Esophagus squamous epithelium (tissue), 4 donors: ENCODE measurements at regions not wholly inside any gene's neighbourhood (a gene's known extent, or its start where the extent isn't known, plus 50 kb on each side); places are given as distances from the start of the nearest gene placed in this dataset.

Experiments used
- POLR2A ChIP-seq, 4 donors: fragments of 450-650 bp; IDR thresholded peaks; one replicate each; pipeline ENCODE4 v1.6.1; 2017; ENCODE audit warnings: antibody characterized with exemption in 4 of 4, mild to moderate bottlenecking in 4 of 4, moderate library complexity in 3 of 4
- TF ChIP-seq, protein P1 (sequence below), 6 experiments: fragments of 450-650 bp in 4 of 6; fragments of 200-600 bp in 2 of 6; sonication (generic) in 2 of 6; IDR thresholded peaks; one replicate each; pipeline ENCODE4 v1.5.1; 2016 to 2019; ENCODE audit warnings: antibody characterized with exemption in 6 of 6, mild to moderate bottlenecking in 4 of 6, moderate library complexity in 4 of 6

DNA sequence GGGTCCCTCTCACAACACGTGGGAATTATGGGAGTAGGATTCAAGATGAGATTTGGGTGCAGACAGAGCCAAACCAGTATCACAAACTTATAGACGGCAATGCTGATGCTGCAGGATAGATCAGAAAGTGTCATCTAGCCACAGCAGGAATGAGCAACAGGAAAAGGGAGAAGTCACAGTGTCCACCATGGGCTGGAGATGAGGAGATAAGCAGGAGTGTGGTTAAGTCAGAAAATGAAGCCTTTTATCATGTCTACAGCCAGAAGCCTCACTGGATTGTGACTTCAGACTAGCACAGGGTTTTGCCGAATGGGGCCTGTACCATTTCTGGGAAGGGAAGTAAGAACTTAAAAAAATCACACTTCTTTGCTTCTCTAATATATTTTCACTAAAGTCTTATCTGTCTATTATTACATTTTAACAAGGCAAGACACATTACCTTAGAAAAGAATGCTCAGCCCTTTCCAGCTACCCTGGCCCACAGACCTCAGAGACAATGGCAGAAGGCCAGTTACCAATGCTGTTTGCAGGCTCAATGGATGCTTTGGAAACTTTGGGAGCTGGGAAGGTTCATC is 490.2 kb upstream of the SALL1 start:
- TF ChIP-seq, protein P1, sequence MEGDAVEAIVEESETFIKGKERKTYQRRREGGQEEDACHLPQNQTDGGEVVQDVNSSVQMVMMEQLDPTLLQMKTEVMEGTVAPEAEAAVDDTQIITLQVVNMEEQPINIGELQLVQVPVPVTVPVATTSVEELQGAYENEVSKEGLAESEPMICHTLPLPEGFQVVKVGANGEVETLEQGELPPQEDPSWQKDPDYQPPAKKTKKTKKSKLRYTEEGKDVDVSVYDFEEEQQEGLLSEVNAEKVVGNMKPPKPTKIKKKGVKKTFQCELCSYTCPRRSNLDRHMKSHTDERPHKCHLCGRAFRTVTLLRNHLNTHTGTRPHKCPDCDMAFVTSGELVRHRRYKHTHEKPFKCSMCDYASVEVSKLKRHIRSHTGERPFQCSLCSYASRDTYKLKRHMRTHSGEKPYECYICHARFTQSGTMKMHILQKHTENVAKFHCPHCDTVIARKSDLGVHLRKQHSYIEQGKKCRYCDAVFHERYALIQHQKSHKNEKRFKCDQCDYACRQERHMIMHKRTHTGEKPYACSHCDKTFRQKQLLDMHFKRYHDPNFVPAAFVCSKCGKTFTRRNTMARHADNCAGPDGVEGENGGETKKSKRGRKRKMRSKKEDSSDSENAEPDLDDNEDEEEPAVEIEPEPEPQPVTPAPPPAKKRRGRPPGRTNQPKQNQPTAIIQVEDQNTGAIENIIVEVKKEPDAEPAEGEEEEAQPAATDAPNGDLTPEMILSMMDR (IDR thresholded peaks at IDR 0.05): no peak
- TF ChIP-seq POLR2A (IDR thresholded peaks at IDR 0.05): no peak
